Keratinocyte (primary cell): ENCODE measurements at regions not wholly inside any gene's neighbourhood (a gene's known extent, or its start where the extent isn't known, plus 50 kb on each side); places are given as distances from the start of the nearest gene placed in this dataset.
"Not testable (repeated sequence)": the region's sequence is repeated elsewhere in the genome, so short reads cannot be mapped to it uniquely, and the experiment has no call there.

Source experiments
- DNase-seq: peaks from one replicate; pipeline ENCODE4 v3.0.0-alpha.2; 2011; ENCODE audit warnings: low read depth, missing footprints, low spot score
- FAIRE-seq: peaks from 2 replicates; lab custom pipeline; 2011; peaks lifted over from hg19 to GRCh38; lab: Jason Lieb, UNC
- H2AFZ ChIP-seq: 2 replicates; pipeline ENCODE4 v1.6.0; 2012; ENCODE audit warnings: low read length, control low read depth, inconsistent platforms; ENCODE audit not compliant: control insufficient read depth
- H3K27ac ChIP-seq: 2 replicates; pipeline ENCODE4 v1.5.1; 2011; ENCODE audit warnings: low read length; ENCODE audit not compliant: control insufficient read depth, insufficient read depth
- H3K27me3 ChIP-seq: 3 replicates; pipeline ENCODE4 v1.6.0; 2011; ENCODE audit warnings: low read length; ENCODE audit not compliant: control insufficient read depth, insufficient read depth; ENCODE audit errors: extremely low read depth
- H3K36me3 ChIP-seq, 2 experiments: 2 replicates in 1 of 2; 3 replicates in 1 of 2; pipeline ENCODE4 v1.5.1; 2011; ENCODE audit warnings: low read length in 2 of 2, mild to moderate bottlenecking in 1 of 2; ENCODE audit not compliant: control insufficient read depth in 2 of 2, insufficient read depth in 2 of 2; ENCODE audit errors: extremely low read depth in 1 of 2
- H3K4me1 ChIP-seq: 3 replicates; pipeline ENCODE4 v1.5.1; 2011; ENCODE audit warnings: low read length; ENCODE audit not compliant: control insufficient read depth, insufficient read depth; ENCODE audit errors: extremely low read depth
- H3K4me2 ChIP-seq: 3 replicates; pipeline ENCODE4 v1.6.0; 2011; ENCODE audit warnings: low read depth, low read length; ENCODE audit not compliant: control insufficient read depth, insufficient read depth; ENCODE audit errors: extremely low read depth
- H3K4me3 ChIP-seq, 3 experiments: fragments of 200-600 bp in 1 of 3; sonication (generic) in 1 of 3; 2 replicates in 2 of 3; 3 replicates in 1 of 3; pipeline ENCODE4 v1.5.1; 2011 to 2016; ENCODE audit warnings: low read length in 3 of 3, mild to moderate bottlenecking in 3 of 3, control low read depth in 2 of 3, inconsistent platforms in 1 of 3, low read depth in 1 of 3, mixed read lengths in 1 of 3, mixed run types in 1 of 3, moderate library complexity in 1 of 3; ENCODE audit not compliant: control insufficient read depth in 2 of 3, insufficient read depth in 2 of 3; ENCODE audit errors: extremely low read depth in 1 of 3
- H3K79me2 ChIP-seq: 2 replicates; pipeline ENCODE4 v1.6.0; 2012; ENCODE audit warnings: low read length; ENCODE audit not compliant: control insufficient read depth, insufficient read depth
- H3K9ac ChIP-seq: 3 replicates; pipeline ENCODE4 v1.6.0; 2011; ENCODE audit warnings: low read length; ENCODE audit not compliant: control insufficient read depth, insufficient read depth; ENCODE audit errors: extremely low read depth
- H3K9me1 ChIP-seq: 3 replicates; pipeline ENCODE4 v1.6.0; 2011; ENCODE audit warnings: low read length; ENCODE audit not compliant: control insufficient read depth, insufficient read depth; ENCODE audit errors: extremely low read depth
- H3K9me3 ChIP-seq: 2 replicates; pipeline ENCODE4 v1.5.1; 2012; ENCODE audit warnings: low read depth, low read length; ENCODE audit not compliant: control insufficient read depth
- H4K20me1 ChIP-seq: 3 replicates; pipeline ENCODE4 v1.6.0; 2011; ENCODE audit warnings: low read length; ENCODE audit not compliant: control insufficient read depth, insufficient read depth; ENCODE audit errors: extremely low read depth
- EZH2 ChIP-seq: IDR thresholded peaks from one replicate; pipeline ENCODE4 v1.6.1; 2012; ENCODE audit warnings: inconsistent platforms, mild to moderate bottlenecking, low read length, moderate library complexity
- dilution Hi-C: fragments of 300-500 bp; cut with MboI; formaldehyde crosslinking; loops from one replicate; pipeline ENCODE4 v1.7.0; 2020; ENCODE audit warnings: low sequenced_read_pairs; ENCODE audit not compliant: extremely low pct_ligation_motif_present
- TF ChIP-seq, protein P1 (sequence below), 3 experiments: IDR thresholded peaks in 1 of 3; conservative IDR thresholded peaks in 1 of 3; optimal IDR thresholded peaks in 1 of 3; 2 replicates in 2 of 3; 3 replicates in 1 of 3; pipeline versions ENCODE3 to v1.5.1; 2011; ENCODE audit warnings: low read length in 3 of 3, mild to moderate bottlenecking in 3 of 3, moderate library complexity in 2 of 3, control low read depth in 1 of 3, inconsistent platforms in 1 of 3; ENCODE audit not compliant: insufficient read depth in 2 of 3; ENCODE audit errors: extremely low read depth in 1 of 3

DNA sequence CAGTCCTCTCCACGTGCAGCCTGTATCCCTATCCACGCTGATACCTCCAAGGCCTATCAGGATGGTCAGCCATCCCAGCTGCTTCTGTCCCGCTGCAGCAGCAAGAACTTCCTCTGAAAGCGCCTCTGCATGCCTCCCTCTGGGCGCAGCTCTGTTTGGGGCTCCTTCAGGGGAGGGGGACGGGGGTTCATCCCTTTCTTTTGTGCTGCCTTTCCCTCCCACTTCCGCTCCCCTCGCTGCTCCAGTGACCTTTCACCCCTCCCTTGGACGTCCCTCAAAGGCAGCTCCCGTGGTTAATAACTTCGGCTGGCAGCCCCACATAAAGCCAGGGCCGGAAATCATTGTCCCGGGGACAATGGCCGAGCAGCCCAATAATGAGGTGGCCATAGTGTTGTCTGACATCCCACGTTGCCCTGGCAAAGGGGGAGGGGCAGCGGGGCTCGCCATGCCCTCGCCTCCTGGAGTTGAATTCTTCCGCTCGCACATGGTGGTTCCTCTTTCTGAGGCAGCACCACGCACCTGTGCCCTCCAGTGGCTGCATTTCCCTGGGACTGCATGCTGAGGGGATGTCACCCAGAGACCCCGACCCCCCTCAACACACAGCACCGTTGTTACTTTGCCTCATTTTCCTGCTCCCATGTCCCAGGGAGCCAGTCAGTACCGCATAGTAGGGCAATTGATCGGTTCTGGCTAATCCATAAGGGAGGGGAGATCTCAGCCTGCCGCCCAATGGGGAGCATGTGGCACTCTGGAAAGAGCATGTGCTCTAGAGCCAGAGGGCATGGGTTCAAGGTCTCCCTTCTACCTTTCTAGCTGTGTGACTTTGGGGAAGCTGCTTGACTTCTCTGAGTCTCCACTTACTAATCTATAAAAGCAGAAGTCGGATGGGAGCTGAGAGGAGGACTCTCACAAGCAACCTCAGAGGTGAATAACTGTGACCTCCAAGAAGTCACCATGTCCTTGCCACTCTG, 72.0 kb downstream of the TRIM43 start:
- H3K79me2 ChIP-seq, FAIRE-seq, H3K4me1 ChIP-seq, H3K9ac ChIP-seq, H3K27ac ChIP-seq, H3K9me1 ChIP-seq, H4K20me1 ChIP-seq, H2AFZ ChIP-seq, H3K4me3 ChIP-seq, H3K27me3 ChIP-seq, H3K9me3 ChIP-seq, DNase-seq, H3K4me2 ChIP-seq, H3K36me3 ChIP-seq, dilution Hi-C loops: not testable (repeated sequence)

DNA sequence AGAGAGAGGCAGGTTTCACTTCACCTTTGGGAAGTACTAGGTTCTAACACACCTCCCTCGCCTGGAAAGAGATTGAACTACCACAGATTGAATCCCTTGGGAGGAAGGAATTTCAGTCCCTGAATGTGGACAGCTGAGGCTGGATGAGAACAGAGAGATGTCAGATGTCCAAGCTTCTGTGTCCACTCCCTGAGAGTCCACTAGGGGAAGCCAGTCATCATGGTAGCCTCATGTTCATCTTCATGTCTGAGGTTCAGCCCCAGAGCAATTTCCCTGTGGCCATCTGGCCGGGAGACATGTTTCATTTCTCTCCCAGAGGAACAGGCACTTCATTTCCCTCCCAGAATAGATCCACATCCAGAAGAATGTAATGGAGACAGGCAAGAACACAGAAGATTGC, 74.8 kb downstream of the TRIM43 start:
- dilution Hi-C loops, H3K4me1 ChIP-seq: not testable (repeated sequence)
- FAIRE-seq = peak; percentile 9

DNA sequence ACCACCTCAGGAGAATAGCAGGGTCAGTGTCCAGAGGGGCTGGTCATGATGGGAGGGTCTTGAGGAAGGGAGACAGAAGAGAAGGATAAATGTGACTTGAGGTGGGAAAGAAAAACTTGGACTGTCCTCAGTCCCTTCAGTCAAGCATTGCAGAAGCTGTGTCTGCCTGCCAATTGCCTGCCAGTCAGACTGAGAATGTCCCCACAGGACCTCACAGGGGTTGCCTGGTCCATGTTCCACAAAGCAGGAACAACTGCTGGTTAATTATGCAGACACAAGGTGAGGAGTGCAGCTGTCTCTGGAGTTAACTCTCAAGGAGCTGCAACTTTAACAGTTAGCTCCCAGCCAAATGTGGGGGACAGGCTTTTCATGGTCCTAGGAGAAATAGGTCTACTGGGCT, 75.7 kb downstream of the TRIM43 start:
- FAIRE-seq (no peak), DNase-seq (no peak)
- Histone ChIP-seq H3K4me1 (peaks cover 10% of the 10 kb centered on the region), H3K36me3 (no peaks in the 10 kb centered on the region), H3K4me3 (no peak overlapping the region), H3K9me1 (no peaks in the 10 kb centered on the region), H3K27ac (no peak overlapping the region), H3K9me3 (no peaks in the 10 kb centered on the region), H2AFZ (no peak overlapping the region), H3K27me3 (no peaks in the 10 kb centered on the region), H3K9ac (no peak overlapping the region), H3K79me2 (no peaks in the 10 kb centered on the region), H3K4me2 (no peak overlapping the region), H4K20me1 (no peaks in the 10 kb centered on the region)
- no peak for TF ChIP-seq EZH2
- TF ChIP-seq, protein P1, sequence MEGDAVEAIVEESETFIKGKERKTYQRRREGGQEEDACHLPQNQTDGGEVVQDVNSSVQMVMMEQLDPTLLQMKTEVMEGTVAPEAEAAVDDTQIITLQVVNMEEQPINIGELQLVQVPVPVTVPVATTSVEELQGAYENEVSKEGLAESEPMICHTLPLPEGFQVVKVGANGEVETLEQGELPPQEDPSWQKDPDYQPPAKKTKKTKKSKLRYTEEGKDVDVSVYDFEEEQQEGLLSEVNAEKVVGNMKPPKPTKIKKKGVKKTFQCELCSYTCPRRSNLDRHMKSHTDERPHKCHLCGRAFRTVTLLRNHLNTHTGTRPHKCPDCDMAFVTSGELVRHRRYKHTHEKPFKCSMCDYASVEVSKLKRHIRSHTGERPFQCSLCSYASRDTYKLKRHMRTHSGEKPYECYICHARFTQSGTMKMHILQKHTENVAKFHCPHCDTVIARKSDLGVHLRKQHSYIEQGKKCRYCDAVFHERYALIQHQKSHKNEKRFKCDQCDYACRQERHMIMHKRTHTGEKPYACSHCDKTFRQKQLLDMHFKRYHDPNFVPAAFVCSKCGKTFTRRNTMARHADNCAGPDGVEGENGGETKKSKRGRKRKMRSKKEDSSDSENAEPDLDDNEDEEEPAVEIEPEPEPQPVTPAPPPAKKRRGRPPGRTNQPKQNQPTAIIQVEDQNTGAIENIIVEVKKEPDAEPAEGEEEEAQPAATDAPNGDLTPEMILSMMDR (optimal IDR thresholded peaks at IDR 0.05 in 1 of 3, IDR thresholded peaks at IDR 0.05 in 1 of 3, conservative IDR thresholded peaks at IDR 0.05 in 1 of 3; ENCODE audit: extremely low read depth in 1 of 3, insufficient read depth in 2 of 3, low read length in 3 of 3) = no peak
- dilution Hi-C loops = no loop called here

More for the DNA sequence above, 74.8 kb downstream of the TRIM43 start:
- H3K4me2 ChIP-seq, H3K9me1 ChIP-seq, H4K20me1 ChIP-seq, H3K9ac ChIP-seq, DNase-seq, H3K27me3 ChIP-seq, H3K36me3 ChIP-seq, H3K27ac ChIP-seq, H3K4me3 ChIP-seq, H3K9me3 ChIP-seq, H2AFZ ChIP-seq, H3K79me2 ChIP-seq: not testable (repeated sequence)

DNA sequence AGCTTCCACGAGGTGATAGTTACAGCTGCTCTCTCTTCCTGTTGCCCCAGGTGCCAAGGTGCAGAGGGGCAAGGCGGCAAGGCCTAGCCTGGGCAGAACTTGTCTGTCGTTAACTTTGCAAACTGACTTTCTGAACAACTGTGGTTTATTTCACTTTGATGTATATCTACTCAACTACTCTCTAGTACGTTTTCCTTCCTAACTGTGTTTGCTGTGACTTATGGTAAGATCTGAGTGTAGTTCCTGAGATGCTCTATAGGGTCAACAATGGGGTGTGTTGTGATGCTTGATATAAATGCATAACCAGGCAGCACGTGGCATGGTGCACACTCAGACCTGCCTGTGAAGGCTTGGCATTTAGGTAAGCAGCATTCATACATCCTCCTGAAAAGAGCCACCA, 77.1 kb downstream of the TRIM43 start:
- H3K79me2 ChIP-seq, H3K4me2 ChIP-seq, dilution Hi-C loops, DNase-seq, H3K9ac ChIP-seq, H3K4me1 ChIP-seq, H3K36me3 ChIP-seq, H2AFZ ChIP-seq, FAIRE-seq, H3K4me3 ChIP-seq, H3K27ac ChIP-seq, H4K20me1 ChIP-seq, H3K9me3 ChIP-seq, H3K27me3 ChIP-seq, H3K9me1 ChIP-seq: not testable (repeated sequence)
